ENCODE measurements at regions not wholly inside any gene's neighbourhood (a gene's known extent, or its start where the extent isn't known, plus 50 kb on each side); places are given as distances from the start of the nearest gene placed in this dataset.

GRCh38 chr2:134118279-134119116 is 135.4 kb upstream of the MGAT5 start:
- Histone ChIP-seq H3K36me3 (ENCODE audit: low read depth, missing control alignments) (no peaks in the 10 kb centered on the region), H3K27me3 (no peaks in the 10 kb centered on the region), H3K27ac (peak overlapping the region in 1 of 2 donors; percentile 92), H3K4me1 (peaks cover 10% of the 10 kb centered on the region), H3K4me3 (no peak overlapping the region), H3K9me3 (no peaks in the 10 kb centered on the region)
- 32% methylated on average over 8 of the region's 8 CpGs for WGBS, 2 donors
- peak; percentile 95 for DNase-seq
- intact Hi-C loops (cut with DNase I; ENCODE audit: low total_unique reads), result loop anchor here (5.0 to 10.0 kb wide), 3 partner anchors 234 to 316 kb away; no protein-coding TSS in a partner anchor
- TF ChIP-seq POLR2A (IDR thresholded peaks at IDR 0.05) (no peak), CTCF (IDR thresholded peaks at IDR 0.05) (peak; percentile 62 to 87 (median 84))

- 11 to 23% methylated on average over 10 of the region's 10 CpGs for WGBS, 2 donors
- H3K4me3 ChIP-seq, result peak overlapping the region; percentile 80 to 91
- no peaks in the 10 kb centered on the region for H3K36me3 ChIP-seq (ENCODE audit: low read depth, missing control alignments)
- H3K9me3 ChIP-seq, result no peaks in the 10 kb centered on the region
- intact Hi-C loops (cut with DNase I; ENCODE audit: low total_unique reads), result loop anchor here (5.0 to 10.0 kb wide), 3 partner anchors 234 to 316 kb away; no protein-coding TSS in a partner anchor
- TF ChIP-seq CTCF (IDR thresholded peaks at IDR 0.05) (no peak), POLR2A (IDR thresholded peaks at IDR 0.05) (no peak)
- peaks cover 10% of the 10 kb centered on the region for H3K4me1 ChIP-seq
- peak overlapping the region; percentile 59 to 92 for H3K27ac ChIP-seq
- H3K27me3 ChIP-seq, result no peaks in the 10 kb centered on the region
- no peak for DNase-seq
Measured at GRCh38 chr2:134119117-134119712, 134.7 kb upstream of the MGAT5 start.

GRCh38 chr2:134119713-134120405 is 134.0 kb upstream of the MGAT5 start:
- H3K36me3 ChIP-seq (ENCODE audit: low read depth, missing control alignments), result no peaks in the 10 kb centered on the region
- intact Hi-C loops (cut with DNase I; ENCODE audit: low total_unique reads), result loop anchor here (5.0 to 10.0 kb wide), 3 partner anchors 235 to 315 kb away; no protein-coding TSS in a partner anchor
- DNase-seq, result peak; percentile 92
- WGBS, 2 donors, result 0 to 1% methylated on average over 13 to 73 of the region's 81 CpGs
- H3K9me3 ChIP-seq, result no peaks in the 10 kb centered on the region
- H3K4me1 ChIP-seq, result peaks cover 10% of the 10 kb centered on the region
- TF ChIP-seq CTCF (IDR thresholded peaks at IDR 0.05) (peak in 1 of 3 experiments; percentile 9), POLR2A (IDR thresholded peaks at IDR 0.05) (peak; percentile 18)
- peak overlapping the region; percentile 80 to 91 for H3K4me3 ChIP-seq
- no peaks in the 10 kb centered on the region for H3K27me3 ChIP-seq
- peak overlapping the region; percentile 92 to 94 for H3K27ac ChIP-seq

GRCh38 chr2:134120406-134120732 is 133.5 kb upstream of the MGAT5 start:
- no peak for DNase-seq

More at GRCh38 chr2:134120406-134120732, 133.5 kb upstream of the MGAT5 start:
- H3K27ac ChIP-seq, result peak overlapping the region; percentile 92 to 94
- intact Hi-C loops (cut with DNase I; ENCODE audit: low total_unique reads), result no loop called here
- TF ChIP-seq CTCF (IDR thresholded peaks at IDR 0.05) (no peak), POLR2A (IDR thresholded peaks at IDR 0.05) (no peak)
- H3K9me3 ChIP-seq, result no peaks in the 10 kb centered on the region
- no peaks in the 10 kb centered on the region for H3K27me3 ChIP-seq
- H3K36me3 ChIP-seq (ENCODE audit: low read depth, missing control alignments), result no peaks in the 10 kb centered on the region
- H3K4me1 ChIP-seq, result peaks cover 10% of the 10 kb centered on the region
- WGBS, 2 donors, result 1% methylated on average over 27 of the region's 37 CpGs; no CpG with 5 or more reads in 1 of the 2 donors
- H3K4me3 ChIP-seq, result peak overlapping the region; percentile 80 to 91
